Panc1 (cell line): ENCODE measurements at regions not wholly inside any gene's neighbourhood (a gene's known extent, or its start where the extent isn't known, plus 50 kb on each side); places are given as distances from the start of the nearest gene placed in this dataset.

ENCODE experiments used
- ATAC-seq: fragments of 200-7000 bp; cut with Tn5 transposase; 2 replicates; pipeline ENCODE4 v1.9.1; 2020; ENCODE audit warnings: mild to moderate bottlenecking, moderate library complexity
- BruUV-seq: library from RNA; stranded (reverse); fragments of 400-500 nt; replicated peaks from 2 replicates; lab custom pipeline; 2021; lab: Mats Ljungman, UMichigan
- CTCF ChIA-PET: fragments of 300-600 bp; sonication (Branson Sonifier 250); formaldehyde crosslinking; loops from one replicate; lab custom pipeline; 2022; ENCODE audit warnings: antibody characterized with exemption; lab: Charles Lee
- POLR2A ChIA-PET: fragments of 300-600 bp; sonication (Branson Sonifier 250); formaldehyde crosslinking; loops from one replicate; lab custom pipeline; 2022; ENCODE audit warnings: antibody characterized with exemption; lab: Charles Lee
- DNase-seq: peaks from one replicate; pipeline ENCODE4 v3.0.0-alpha.2; 2010; ENCODE audit warnings: low read depth, low spot score
- H3K27ac ChIP-seq: 2 replicates; pipeline ENCODE4 v1.5.1; 2011; ENCODE audit warnings: mild to moderate bottlenecking, low read length, inconsistent platforms
- H3K27me3 ChIP-seq: fragments of 200-500 bp; sonication (Bioruptor generic); 2 replicates; pipeline ENCODE4 v1.6.0; 2014; ENCODE audit warnings: low read length, inconsistent platforms; ENCODE audit not compliant: control insufficient read depth, insufficient read depth
- H3K36me3 ChIP-seq: fragments of 200-500 bp; sonication (Bioruptor generic); 2 replicates; pipeline ENCODE4 v1.5.1; 2014; ENCODE audit warnings: inconsistent platforms, mild to moderate bottlenecking, low read length, moderate library complexity; ENCODE audit not compliant: control insufficient read depth, insufficient read depth
- H3K4me1 ChIP-seq: 2 replicates; pipeline ENCODE4 v1.5.1; 2011; ENCODE audit warnings: inconsistent platforms, mild to moderate bottlenecking, low read length, moderate library complexity; ENCODE audit not compliant: control insufficient read depth, insufficient read depth
- H3K4me3 ChIP-seq, 2 experiments: 2 replicates each; pipeline ENCODE4 v1.5.1; 2011 to 2012; ENCODE audit warnings: low read depth in 2 of 2, low read length in 2 of 2, mild to moderate bottlenecking in 2 of 2, inconsistent platforms in 1 of 2, moderate library complexity in 1 of 2
- H3K9me3 ChIP-seq: fragments of 200-500 bp; sonication (Bioruptor generic); 2 replicates; pipeline ENCODE4 v1.5.1; 2014; ENCODE audit warnings: low read depth, mild to moderate bottlenecking, inconsistent platforms, low read length, moderate library complexity; ENCODE audit not compliant: control insufficient read depth, insufficient read depth
- POLR2AphosphoS5 ChIP-seq: IDR thresholded peaks from 2 replicates; pipeline ENCODE4 v1.6.1; 2012; ENCODE audit warnings: mild to moderate bottlenecking, low read depth, low read length, moderate library complexity
- SIN3A ChIP-seq: IDR thresholded peaks from 2 replicates; pipeline ENCODE4 v1.6.1; 2012; ENCODE audit warnings: low read depth, mild to moderate bottlenecking, low read length, moderate library complexity, borderline replicate concordance; ENCODE audit not compliant: insufficient read depth
- TCF7L2 ChIP-seq: IDR thresholded peaks from 2 replicates; pipeline ENCODE4 v1.6.1; 2011; ENCODE audit warnings: mild to moderate bottlenecking, low read depth, low read length, inconsistent platforms
- in situ Hi-C: cut with HindIII; loops from 2 replicates; pipeline ENCODE4 v1.10.0; 2016; ENCODE audit warnings: low sequenced_read_pairs, low pct_unique_long_range_greater_than_20kb
- intact Hi-C: fragments of 100-400 bp; cut with micrococcal nuclease; formaldehyde crosslinking; loops from one replicate; pipeline ENCODE4 v1.10.0; 2022; ENCODE audit not compliant: unreplicated experiment
- TF ChIP-seq, protein P1 (sequence below): fragments of 450-650 bp; IDR thresholded peaks from 2 replicates; pipeline ENCODE4 v1.5.1; 2017; ENCODE audit warnings: mild to moderate bottlenecking
- TF ChIP-seq, protein P2 (sequence below), 2 experiments: IDR thresholded peaks; 2 replicates each; pipeline ENCODE4 v1.6.1; 2011 to 2012; ENCODE audit warnings: low read depth in 2 of 2, control low read depth in 1 of 2, low read length in 1 of 2, mild to moderate bottlenecking in 1 of 2, moderate library complexity in 1 of 2; ENCODE audit not compliant: insufficient read depth in 1 of 2

DNA sequence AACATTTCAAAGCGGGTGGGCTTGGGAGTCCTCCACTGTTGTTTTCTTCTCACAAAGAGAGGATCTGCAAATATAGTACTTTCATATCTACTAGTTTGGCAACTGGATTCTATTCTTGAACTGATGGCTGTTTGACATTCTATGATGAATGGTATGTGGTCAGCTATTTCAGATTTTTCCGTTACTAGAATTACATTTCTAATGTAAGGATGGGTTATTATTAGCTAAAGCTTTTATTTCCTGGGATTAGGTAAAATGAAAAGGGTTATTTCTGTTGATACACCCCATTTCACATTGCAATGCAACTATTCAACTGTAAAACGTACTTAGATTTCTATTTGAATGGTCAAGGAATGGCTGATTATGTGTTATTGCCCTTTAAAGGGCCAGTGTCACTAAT is 629.7 kb downstream of the DACH1 start:
- TF ChIP-seq, protein P1, sequence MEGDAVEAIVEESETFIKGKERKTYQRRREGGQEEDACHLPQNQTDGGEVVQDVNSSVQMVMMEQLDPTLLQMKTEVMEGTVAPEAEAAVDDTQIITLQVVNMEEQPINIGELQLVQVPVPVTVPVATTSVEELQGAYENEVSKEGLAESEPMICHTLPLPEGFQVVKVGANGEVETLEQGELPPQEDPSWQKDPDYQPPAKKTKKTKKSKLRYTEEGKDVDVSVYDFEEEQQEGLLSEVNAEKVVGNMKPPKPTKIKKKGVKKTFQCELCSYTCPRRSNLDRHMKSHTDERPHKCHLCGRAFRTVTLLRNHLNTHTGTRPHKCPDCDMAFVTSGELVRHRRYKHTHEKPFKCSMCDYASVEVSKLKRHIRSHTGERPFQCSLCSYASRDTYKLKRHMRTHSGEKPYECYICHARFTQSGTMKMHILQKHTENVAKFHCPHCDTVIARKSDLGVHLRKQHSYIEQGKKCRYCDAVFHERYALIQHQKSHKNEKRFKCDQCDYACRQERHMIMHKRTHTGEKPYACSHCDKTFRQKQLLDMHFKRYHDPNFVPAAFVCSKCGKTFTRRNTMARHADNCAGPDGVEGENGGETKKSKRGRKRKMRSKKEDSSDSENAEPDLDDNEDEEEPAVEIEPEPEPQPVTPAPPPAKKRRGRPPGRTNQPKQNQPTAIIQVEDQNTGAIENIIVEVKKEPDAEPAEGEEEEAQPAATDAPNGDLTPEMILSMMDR = no peak
- TF ChIP-seq SIN3A (no peak), POLR2AphosphoS5 (no peak), TCF7L2 (no peak)
- TF ChIP-seq, protein P2, sequence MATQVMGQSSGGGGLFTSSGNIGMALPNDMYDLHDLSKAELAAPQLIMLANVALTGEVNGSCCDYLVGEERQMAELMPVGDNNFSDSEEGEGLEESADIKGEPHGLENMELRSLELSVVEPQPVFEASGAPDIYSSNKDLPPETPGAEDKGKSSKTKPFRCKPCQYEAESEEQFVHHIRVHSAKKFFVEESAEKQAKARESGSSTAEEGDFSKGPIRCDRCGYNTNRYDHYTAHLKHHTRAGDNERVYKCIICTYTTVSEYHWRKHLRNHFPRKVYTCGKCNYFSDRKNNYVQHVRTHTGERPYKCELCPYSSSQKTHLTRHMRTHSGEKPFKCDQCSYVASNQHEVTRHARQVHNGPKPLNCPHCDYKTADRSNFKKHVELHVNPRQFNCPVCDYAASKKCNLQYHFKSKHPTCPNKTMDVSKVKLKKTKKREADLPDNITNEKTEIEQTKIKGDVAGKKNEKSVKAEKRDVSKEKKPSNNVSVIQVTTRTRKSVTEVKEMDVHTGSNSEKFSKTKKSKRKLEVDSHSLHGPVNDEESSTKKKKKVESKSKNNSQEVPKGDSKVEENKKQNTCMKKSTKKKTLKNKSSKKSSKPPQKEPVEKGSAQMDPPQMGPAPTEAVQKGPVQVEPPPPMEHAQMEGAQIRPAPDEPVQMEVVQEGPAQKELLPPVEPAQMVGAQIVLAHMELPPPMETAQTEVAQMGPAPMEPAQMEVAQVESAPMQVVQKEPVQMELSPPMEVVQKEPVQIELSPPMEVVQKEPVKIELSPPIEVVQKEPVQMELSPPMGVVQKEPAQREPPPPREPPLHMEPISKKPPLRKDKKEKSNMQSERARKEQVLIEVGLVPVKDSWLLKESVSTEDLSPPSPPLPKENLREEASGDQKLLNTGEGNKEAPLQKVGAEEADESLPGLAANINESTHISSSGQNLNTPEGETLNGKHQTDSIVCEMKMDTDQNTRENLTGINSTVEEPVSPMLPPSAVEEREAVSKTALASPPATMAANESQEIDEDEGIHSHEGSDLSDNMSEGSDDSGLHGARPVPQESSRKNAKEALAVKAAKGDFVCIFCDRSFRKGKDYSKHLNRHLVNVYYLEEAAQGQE (IDR thresholded peaks at IDR 0.05; ENCODE audit: insufficient read depth in 1 of 2, low read depth in 2 of 2, low read length in 1 of 2) = no peak
- no peaks in the 10 kb centered on the region for H3K36me3 ChIP-seq
- BruUV-seq = no TSS peak
- ChIA-PET CTCF (no interaction called here), POLR2A (no interaction called here)
- intact Hi-C loops = no loop called here
- no peak overlapping the region for H3K27ac ChIP-seq
- in situ Hi-C loops = no loop called here
- no peaks in the 10 kb centered on the region for H3K4me1 ChIP-seq
- no peaks in the 10 kb centered on the region for H3K27me3 ChIP-seq
- ATAC-seq = no peak
- H3K9me3 ChIP-seq = no peaks in the 10 kb centered on the region
- H3K4me3 ChIP-seq = no peak overlapping the region
- DNase-seq = no peak

DNA sequence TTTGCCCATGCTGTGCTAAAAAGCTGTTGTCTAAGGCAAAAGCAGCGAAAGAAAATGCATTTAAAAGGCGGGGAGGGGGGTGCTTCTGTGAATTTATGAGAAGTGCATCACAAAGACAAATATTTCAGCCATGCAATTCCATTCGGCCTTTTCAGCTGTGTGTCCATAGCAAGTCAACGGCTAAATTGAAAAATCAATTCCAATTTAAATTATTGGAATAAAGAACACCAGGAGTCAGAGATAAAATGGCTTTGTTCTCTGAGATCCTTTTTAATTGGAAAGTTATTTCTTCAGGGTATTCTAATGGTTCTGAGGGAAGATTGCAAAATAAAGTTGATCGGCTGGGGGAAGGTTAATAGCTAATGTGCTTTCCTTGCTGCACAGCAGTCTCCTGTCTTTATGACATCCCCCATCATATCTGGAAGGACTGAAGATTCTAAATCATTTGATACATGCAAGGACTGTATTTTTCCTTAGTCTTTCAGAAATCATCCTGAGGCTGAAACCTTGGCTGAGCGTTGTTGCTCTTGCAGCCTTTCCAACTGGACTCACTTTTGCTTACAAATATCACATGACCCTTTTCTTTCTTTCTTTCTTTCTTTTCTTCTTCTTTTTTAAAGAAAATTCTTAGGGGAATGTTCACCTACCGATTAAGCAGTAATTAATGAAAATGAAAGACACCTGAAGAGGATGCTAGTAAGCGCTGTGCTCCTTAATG is 647.1 kb downstream of the DACH1 start:
- no TSS peak for BruUV-seq
- DNase-seq (no peak), ATAC-seq (no peak)
- intact Hi-C loops (loop anchor here (10.0 kb wide), 1 partner anchor 595 kb away; no protein-coding TSS in a partner anchor), in situ Hi-C loops (no loop called here)
- Histone ChIP-seq H3K27ac (no peak overlapping the region), H3K4me1 (no peaks in the 10 kb centered on the region), H3K9me3 (no peaks in the 10 kb centered on the region), H3K27me3 (no peaks in the 10 kb centered on the region), H3K4me3 (no peak overlapping the region), H3K36me3 (no peaks in the 10 kb centered on the region)
- ChIA-PET CTCF (no interaction called here), POLR2A (no interaction called here)
- TF ChIP-seq TCF7L2 (no peak), SIN3A (no peak), POLR2AphosphoS5 (no peak)
- TF ChIP-seq, protein P2 (IDR thresholded peaks at IDR 0.05; ENCODE audit: insufficient read depth in 1 of 2, low read depth in 2 of 2, low read length in 1 of 2) = no peak
- TF ChIP-seq, protein P1 = no peak
